Hematopoietic multipotent progenitor cell treated with erythropoietin and hydrocortisone succinate and interleukin-3 and kit ligand, for 17 days (in vitro differentiated cells): ENCODE measurements at regions not wholly inside any gene's neighbourhood (a gene's known extent, or its start where the extent isn't known, plus 50 kb on each side); places are given as distances from the start of the nearest gene placed in this dataset.
A peak's percentile ranks its signal among the peaks of the same experiment; 100 is the strongest.

Source experiments
- DNase-seq: peaks from one replicate; pipeline ENCODE4 v3.0.0-alpha.2; 2015; ENCODE audit warnings: low spot score

GRCh38 chr2:42954227-42954962, 162.0 kb upstream of the HAAO start:
- no peak for DNase-seq

- no peak for DNase-seq
These were observed 160.8 kb upstream of the HAAO start for GRCh38 chr2:42953216-42953615.

GRCh38 chr2:42951263-42951938, 159.0 kb upstream of the HAAO start:
- DNase-seq = no peak

DNA sequence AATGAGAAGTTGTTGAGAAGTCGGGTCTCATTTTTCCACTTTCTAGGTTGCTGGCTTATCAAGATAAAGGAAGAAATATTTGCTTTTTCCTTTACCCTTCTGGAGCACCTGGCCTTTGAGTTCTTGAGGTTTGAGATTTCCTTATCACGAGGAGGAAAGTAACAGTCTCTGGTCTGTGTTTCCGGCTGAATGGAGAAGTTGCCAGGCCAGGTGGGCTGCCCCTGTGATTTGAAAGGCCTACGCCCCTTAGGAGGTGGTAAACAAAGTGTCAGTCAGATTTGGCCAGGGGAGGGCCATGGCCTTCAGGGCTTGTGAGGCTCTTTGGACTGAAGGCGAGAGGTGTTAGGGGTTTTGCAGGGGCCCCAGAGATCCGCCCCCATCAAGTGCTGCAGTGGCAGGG, 156.7 kb upstream of the HAAO start:
- no peak for DNase-seq

- no peak for DNase-seq
These were observed 155.6 kb upstream of the HAAO start for GRCh38 chr2:42947809-42948600.

GRCh38 chr2:42944779-42945415, 152.5 kb upstream of the HAAO start:
- DNase-seq = no peak

DNA sequence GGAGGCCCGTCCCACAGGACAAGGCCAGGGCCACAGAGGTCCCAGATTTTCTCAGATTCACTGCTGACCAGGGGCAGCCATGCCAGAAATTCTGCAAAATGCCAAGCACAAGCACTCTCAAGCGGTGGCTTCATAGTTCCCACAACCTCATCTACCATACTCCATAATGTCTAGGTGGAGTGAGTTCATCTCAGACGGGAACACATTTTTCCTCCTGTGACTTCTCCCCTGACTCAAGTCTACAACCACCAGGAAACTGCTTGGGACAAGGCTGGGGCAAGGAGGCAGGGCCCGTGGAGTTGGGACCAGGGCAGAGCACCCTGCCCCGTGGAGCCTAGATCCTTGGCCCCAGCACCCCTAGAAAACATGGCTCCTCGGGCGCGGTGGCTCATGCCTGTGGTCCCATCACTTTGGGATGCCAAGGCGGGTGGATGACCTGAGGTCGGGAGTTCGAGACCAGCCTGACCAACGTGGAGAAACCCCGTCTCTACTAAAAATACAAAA, 150.7 kb upstream of the HAAO start:
- no peak for DNase-seq

DNA sequence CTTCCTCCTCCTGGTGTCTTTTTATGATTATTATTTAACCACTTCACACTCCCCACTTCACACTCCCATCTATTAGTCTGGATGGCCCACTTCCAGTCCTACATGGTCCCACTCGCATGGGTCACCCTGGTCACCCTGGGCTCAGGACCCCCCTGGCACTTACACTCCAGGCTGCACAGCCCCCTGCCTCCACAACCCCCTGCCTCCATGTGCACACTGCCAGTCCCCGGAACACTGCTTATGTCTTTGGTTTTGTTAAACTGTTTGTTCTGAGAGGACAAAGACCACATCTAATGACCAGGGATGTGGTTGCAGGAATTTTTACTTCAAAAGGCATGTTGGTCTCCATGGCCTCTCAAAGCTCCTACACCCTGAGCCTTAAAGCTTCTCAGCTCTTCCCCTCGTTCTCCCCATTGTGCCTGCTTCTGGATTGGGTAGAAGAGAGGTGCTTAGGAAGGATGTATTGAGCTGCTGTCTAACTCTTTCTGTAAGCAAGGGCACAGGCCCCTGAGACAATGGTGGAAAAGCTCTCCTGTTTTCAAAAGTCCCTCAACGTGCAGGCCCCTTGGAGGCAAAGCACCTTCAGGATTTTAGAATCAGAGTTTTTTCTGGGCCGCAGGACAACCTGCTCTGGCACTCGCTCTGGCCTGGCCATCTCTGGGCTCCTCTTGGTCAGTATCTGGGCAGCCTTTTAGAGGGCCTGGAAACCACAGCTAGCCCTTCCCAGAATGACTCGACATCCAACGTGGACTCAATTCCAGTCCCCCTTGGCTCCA, 150.0 kb upstream of the HAAO start:
- DNase-seq = no peak

DNA sequence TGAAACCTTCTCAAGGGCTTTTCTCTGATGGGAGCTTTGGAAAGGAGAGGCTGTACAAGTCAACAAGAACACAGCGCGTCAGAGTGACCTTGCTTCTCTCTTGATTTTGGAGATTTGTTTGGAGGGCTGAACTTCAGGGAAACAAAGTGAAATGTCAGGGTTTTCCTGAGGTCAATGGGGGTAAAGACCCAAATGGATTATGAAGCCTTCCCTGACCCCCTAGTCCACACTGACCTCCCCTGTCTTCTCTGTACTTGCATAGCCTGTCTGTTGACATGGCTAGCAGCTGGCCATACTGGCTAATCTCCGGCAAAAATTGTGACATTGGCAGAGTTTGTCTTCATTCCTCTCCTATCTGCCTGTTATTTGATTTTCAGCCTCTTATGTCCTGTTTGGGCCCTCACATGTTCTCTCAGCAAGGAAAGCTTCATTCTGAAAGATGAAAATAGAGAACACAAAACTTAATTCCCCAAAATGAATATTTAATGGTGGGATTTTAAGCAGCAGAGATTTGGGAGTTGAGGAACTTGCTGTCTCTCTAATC, 149.3 kb upstream of the HAAO start:
- DNase-seq = no peak

DNA sequence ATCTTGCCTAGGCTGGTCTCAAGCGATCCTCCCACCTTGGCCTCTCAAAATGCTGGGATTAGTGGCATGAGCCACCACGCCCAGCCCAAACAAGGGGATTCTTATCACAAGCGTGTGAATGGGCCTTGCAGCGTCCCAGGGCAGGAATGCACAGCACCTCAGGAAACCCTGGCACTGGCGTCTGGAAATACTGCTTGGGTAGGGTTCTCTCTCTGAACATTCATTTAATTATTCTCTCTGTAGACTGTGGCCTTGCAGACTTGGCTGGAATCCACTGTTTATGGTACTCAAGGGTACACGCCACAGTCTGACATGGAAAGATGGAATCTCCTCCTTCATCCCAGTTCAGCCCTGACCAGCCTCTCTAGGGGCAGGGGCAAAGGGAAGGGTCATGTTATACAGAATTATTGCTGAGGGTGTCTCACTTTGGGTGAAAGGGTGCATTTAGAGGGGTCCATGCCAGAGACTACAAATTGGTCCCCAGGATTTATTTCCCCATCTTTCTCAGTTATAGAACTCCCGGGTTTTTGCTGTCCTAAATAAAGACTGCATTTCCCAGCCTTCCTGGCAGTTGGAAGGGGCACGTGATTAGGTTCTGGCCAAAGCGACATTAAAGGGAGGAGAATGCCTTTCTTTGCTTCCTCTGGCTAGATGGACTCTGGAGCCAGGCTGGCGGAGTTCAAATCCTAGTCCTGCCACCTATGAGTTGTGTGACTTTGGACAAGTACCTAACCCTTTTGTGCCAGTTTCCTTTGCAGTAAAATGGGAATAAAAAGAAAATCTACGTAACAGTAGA, 147.2 kb upstream of the HAAO start:
- DNase-seq = no peak

GRCh38 chr2:42938671-42939370, 146.4 kb upstream of the HAAO start:
- no peak for DNase-seq

DNA sequence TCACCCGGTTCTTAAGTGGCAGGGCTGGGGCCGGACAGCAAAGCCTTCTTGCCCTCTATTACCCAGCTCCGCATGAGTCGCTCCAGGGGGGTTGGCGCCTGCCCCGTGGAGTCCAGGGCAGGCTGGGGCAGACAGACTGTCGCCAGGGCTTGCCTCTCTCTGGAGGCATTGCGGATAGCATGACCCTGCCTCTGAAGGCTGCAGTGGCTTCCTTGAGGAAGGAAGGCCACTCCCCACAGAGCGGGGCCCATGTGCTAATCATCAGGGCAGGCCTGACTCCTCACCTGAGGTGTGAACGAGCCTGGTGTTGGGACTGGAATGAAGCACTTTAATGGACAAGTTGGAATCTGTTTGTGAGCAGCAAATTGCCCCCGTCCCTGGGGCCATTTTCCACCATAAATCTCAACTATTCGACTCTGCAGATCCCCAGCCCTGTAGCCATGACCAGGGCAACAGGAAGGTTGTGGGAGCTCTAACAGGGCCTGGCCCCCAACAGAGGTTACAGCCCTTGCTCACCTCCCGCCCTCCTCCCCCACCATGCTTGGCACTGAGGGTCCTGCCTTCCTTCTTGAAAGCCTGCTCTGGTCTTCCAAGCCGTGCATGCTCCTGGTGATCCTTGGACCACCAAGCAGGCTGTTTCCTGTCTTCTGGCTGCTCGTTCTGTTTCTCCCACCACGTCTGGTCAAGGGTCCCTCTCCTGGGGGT, 144.9 kb upstream of the HAAO start:
- no peak for DNase-seq

- DNase-seq = peak; percentile 47
These were observed 143.6 kb upstream of the HAAO start for GRCh38 chr2:42935692-42936671.

GRCh38 chr2:42934580-42935186, 142.3 kb upstream of the HAAO start:
- peak; percentile 35 for DNase-seq

GRCh38 chr2:42933824-42934254, 141.5 kb upstream of the HAAO start:
- peak; percentile 75 for DNase-seq

- DNase-seq = peak; percentile 16
These were observed 140.1 kb upstream of the HAAO start for GRCh38 chr2:42932271-42933151.
